Activated CD8-positive, alpha-beta T cell treated with anti-CD3 and anti-CD28 coated beads for 36 hours (primary cell): ENCODE measurements at regions not wholly inside any gene's neighbourhood (a gene's known extent, or its start where the extent isn't known, plus 50 kb on each side); places are given as distances from the start of the nearest gene placed in this dataset.
"Not testable (repeated sequence)": the region's sequence is repeated elsewhere in the genome, so short reads cannot be mapped to it uniquely, and the experiment has no call there.

Experiments
- ATAC-seq: fragments of 200-7000 bp; cut with Tn5 transposase; one replicate; pipeline ENCODE4 v1.10.0; 2021; ENCODE audit warnings: mild to moderate bottlenecking, moderate library complexity
- CTCF ChIA-PET: fragments of 350-600 bp; sonication (Branson Sonifier 250); formaldehyde crosslinking; loops from one replicate; lab custom pipeline; 2021; ENCODE audit warnings: antibody characterized with exemption; lab: Charles Lee
- POLR2A ChIA-PET: fragments of 350-600 bp; sonication (Branson Sonifier 250); formaldehyde crosslinking; loops from one replicate; lab custom pipeline; 2021; ENCODE audit warnings: antibody characterized with exemption; lab: Charles Lee
- DNase-seq: peaks from one replicate; pipeline ENCODE4 v3.0.0-alpha.2; 2020
- H3K27ac Mint-ChIP-seq: one replicate; pipeline ENCODE4 v1.8.0; 2021; ENCODE audit warnings: mild to moderate bottlenecking, mixed read lengths
- H3K27me3 Mint-ChIP-seq: one replicate; pipeline ENCODE4 v1.8.0; 2021; ENCODE audit warnings: mixed read lengths
- H3K36me3 Mint-ChIP-seq: one replicate; pipeline ENCODE4 v1.8.0; 2021; ENCODE audit warnings: low read depth, mixed read lengths
- H3K4me1 Mint-ChIP-seq: one replicate; pipeline ENCODE4 v1.8.0; 2021; ENCODE audit warnings: low read depth, mixed read lengths
- H3K4me3 Mint-ChIP-seq: one replicate; pipeline ENCODE4 v1.8.0; 2021; ENCODE audit warnings: mild to moderate bottlenecking, moderate library complexity, mixed read lengths
- H3K9me3 Mint-ChIP-seq: one replicate; pipeline ENCODE4 v1.8.0; 2021; ENCODE audit warnings: mixed read lengths
- intact Hi-C: fragments of 100-400 bp; cut with micrococcal nuclease; formaldehyde crosslinking; loops from one replicate; pipeline ENCODE4 v1.10.0; 2022
- TF ChIP-seq, protein P1 (sequence below): fragments of 200-600 bp; IDR thresholded peaks from one replicate; pipeline ENCODE4 v1.8.0; 2022; ENCODE audit warnings: antibody characterized with exemption, mild to moderate bottlenecking

DNA sequence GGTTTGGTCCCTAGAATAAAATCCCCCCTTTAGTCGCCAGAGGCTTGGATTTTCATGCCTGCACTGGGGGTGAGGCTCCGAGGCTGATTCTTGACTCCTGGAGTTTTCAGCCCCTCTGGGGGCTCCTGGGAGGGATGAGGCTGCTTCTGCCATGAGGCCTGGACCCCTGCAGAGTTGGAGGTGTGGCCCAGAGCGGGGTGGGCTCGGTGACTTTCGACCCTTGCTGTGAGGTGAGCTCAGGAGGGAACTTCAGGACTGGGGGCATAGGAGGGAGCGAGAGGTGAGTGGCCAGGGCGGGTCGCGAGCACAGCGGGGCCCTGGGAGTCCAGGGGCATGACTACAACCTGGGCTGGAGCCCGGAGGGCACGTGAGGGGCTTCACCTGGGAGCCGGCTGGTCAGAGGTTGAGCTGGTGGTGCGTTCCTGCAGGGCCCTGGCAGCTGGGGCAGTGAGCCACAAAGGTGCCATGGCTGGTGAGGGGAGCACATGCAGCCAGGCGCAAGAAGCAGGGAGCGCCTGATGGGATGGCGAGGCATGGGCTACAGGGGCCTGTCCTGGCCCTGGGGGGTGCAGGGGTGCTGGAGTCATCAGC, 168.2 kb downstream of the KIF26A start:
- H3K27ac Mint-ChIP-seq, result no peak overlapping the region
- TF ChIP-seq, protein P1, sequence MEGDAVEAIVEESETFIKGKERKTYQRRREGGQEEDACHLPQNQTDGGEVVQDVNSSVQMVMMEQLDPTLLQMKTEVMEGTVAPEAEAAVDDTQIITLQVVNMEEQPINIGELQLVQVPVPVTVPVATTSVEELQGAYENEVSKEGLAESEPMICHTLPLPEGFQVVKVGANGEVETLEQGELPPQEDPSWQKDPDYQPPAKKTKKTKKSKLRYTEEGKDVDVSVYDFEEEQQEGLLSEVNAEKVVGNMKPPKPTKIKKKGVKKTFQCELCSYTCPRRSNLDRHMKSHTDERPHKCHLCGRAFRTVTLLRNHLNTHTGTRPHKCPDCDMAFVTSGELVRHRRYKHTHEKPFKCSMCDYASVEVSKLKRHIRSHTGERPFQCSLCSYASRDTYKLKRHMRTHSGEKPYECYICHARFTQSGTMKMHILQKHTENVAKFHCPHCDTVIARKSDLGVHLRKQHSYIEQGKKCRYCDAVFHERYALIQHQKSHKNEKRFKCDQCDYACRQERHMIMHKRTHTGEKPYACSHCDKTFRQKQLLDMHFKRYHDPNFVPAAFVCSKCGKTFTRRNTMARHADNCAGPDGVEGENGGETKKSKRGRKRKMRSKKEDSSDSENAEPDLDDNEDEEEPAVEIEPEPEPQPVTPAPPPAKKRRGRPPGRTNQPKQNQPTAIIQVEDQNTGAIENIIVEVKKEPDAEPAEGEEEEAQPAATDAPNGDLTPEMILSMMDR, result no peak
- no peaks in the 10 kb centered on the region for H3K36me3 Mint-ChIP-seq
- ChIA-PET POLR2A (no interaction called here), CTCF (no interaction called here)
- peaks cover 3% of the 10 kb centered on the region for H3K9me3 Mint-ChIP-seq
- H3K27me3 Mint-ChIP-seq, result no peaks in the 10 kb centered on the region
- intact Hi-C loops, result no loop called here
- no peak overlapping the region for H3K4me3 Mint-ChIP-seq
- DNase-seq (no peak), ATAC-seq (no peak)
- H3K4me1 Mint-ChIP-seq, result no peaks in the 10 kb centered on the region

DNA sequence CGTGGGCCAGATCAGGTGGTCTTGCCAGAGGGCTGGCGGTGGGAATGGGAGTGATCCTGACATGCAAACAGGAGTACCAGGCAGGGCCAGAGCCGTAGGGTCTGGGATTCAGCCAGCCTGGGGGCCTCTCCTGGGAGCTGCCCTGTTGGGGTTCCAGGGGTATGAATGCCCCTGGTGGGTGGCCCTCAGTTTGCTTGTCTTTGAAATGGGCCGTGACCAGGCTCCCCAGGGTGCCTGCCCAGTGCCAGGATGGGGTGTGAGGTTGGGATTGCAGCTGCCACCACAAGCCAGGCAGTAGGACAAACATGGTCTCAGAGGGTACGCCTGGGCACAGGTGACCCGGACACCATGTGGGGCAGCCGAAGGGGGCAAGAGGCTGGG, 168.8 kb downstream of the KIF26A start:
- H3K36me3 Mint-ChIP-seq, result no peaks in the 10 kb centered on the region
- ChIA-PET CTCF (no interaction called here), POLR2A (no interaction called here)
- TF ChIP-seq, protein P1, result no peak
- DNase-seq (no peak), ATAC-seq (no peak)
- peaks cover 3% of the 10 kb centered on the region for H3K9me3 Mint-ChIP-seq
- no peaks in the 10 kb centered on the region for H3K4me1 Mint-ChIP-seq
- intact Hi-C loops, result no loop called here
- no peak overlapping the region for H3K27ac Mint-ChIP-seq
- H3K27me3 Mint-ChIP-seq, result no peaks in the 10 kb centered on the region
- H3K4me3 Mint-ChIP-seq, result no peak overlapping the region

DNA sequence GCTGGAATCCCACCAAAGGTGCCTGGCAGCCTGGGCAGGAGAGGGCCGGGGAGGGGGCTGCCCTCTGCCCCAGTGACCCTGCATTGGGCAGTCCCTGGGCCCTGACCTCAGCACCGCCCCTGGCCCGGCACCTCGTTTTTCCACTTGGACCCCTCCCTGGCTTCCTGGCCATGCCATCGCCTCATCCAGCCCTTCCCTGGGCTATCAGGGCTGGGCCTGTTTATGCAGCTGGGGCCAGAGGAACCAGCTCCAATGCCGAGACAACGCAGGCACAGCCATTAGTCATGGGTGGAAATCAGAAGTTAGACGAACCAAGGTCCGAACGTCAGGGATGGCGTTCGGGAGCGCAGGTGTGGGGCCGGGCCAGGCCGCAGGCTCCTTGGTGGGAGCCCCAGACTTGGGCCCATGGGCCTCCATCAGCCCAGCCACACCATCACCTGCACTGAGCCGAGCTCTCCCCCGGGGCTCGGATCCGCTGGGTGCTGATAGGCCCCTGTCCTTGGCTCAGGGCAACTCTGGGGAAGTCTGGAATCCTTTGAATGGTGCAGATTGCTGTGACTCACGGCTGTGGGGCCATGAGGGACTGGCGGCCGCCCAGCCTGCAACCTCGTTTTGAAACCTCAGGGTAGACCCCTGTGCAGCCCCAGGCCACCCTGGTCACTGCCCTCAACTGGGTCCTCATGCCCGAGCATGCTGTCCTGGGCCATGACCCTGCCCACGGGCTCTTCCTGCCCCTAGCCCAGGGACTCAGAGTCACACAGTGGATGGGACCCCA, 169.4 kb downstream of the KIF26A start:
- TF ChIP-seq, protein P1, result no peak
- Mint-ChIP-seq H3K27me3 (no peaks in the 10 kb centered on the region), H3K27ac (no peak overlapping the region), H3K36me3 (no peaks in the 10 kb centered on the region), H3K4me3 (no peak overlapping the region), H3K9me3 (peaks cover 3% of the 10 kb centered on the region), H3K4me1 (no peaks in the 10 kb centered on the region)
- DNase-seq, result no peak
- intact Hi-C loops, result no loop called here
- ChIA-PET POLR2A (no interaction called here), CTCF (no interaction called here)
- no peak for ATAC-seq

DNA sequence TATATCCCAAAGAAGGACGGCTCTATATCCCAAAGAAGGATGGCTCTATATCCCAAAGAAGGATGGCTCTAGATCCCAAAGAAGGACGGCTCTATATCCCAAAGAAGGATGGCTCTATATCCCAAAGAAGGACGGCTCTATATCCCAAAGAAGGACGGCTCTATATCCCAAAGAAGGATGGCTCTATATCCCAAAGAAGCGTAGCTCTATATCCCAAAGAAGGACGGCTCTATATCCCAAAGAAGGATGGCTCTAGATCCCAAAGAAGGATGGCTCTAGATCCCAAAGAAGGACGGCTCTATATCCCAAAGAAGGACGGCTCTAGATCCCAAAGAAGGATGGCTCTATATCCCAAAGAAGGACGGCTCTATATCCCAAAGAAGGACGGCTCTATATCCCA, 170.1 kb downstream of the KIF26A start:
- CTCF ChIA-PET, H3K4me1 Mint-ChIP-seq: not testable (repeated sequence)

DNA sequence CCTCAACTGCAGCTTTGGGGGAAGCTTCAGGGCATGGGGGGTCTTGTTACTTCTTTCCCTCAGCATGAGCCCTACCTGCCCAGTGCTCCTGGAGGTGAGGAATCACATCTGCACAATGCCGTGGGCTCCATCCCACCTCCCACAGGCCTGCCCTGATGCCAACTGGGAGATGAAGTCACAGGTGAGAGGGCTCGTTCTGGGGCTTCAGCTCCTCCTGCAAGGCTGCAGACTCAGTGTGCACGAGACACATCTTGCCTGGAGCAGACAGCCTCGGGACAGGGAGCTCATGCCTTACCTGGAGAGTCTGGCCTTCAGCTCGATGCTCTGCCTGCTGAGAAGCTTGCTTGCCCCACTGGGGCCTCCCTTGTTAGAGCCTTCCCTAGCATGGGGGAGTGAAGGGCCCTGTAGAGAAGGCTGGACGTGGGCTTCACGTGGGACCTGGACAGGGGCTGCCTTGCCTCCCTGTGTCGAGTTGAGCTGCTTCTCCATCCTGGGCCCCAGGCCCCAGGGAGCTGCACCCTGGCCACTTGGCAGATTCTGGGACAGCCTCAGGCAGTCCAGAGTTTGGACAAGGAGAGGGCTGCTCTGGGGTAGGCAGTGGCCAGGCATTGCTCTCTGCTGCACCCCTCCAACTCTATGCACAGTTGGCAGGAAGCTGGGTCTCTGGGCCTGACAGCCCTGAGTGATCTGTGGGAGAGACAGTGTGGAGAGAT, 171.4 kb downstream of the KIF26A start:
- no peak for DNase-seq
- H3K4me1 Mint-ChIP-seq, result no peaks in the 10 kb centered on the region

More for the DNA sequence above, 170.1 kb downstream of the KIF26A start:
- DNase-seq, H3K27me3 Mint-ChIP-seq, H3K36me3 Mint-ChIP-seq, H3K27ac Mint-ChIP-seq, POLR2A ChIA-PET, ATAC-seq, H3K4me3 Mint-ChIP-seq, H3K9me3 Mint-ChIP-seq, intact Hi-C loops: not testable (repeated sequence)

More for the DNA sequence above, 171.4 kb downstream of the KIF26A start:
- intact Hi-C loops, result no loop called here
- Mint-ChIP-seq H3K9me3 (peaks cover 3% of the 10 kb centered on the region), H3K36me3 (no peaks in the 10 kb centered on the region), H3K4me3 (no peak overlapping the region), H3K27ac (no peak overlapping the region), H3K27me3 (no peaks in the 10 kb centered on the region)
- ChIA-PET CTCF (no interaction called here), POLR2A (no interaction called here)
- ATAC-seq, result no peak
- TF ChIP-seq, protein P1, result no peak
